Mucosa of descending colon (tissue), 3 donors: ENCODE measurements at regions not wholly inside any gene's neighbourhood (a gene's known extent, or its start where the extent isn't known, plus 50 kb on each side); places are given as distances from the start of the nearest gene placed in this dataset.
"Not testable (repeated sequence)": the region's sequence is repeated elsewhere in the genome, so short reads cannot be mapped to it uniquely, and the experiment has no call there.

Source experiments
- ATAC-seq: fragments of 200-7000 bp; cut with Tn5 transposase; one replicate; pipeline ENCODE4 v1.9.1; 2020; ENCODE audit warnings: mild to moderate bottlenecking, moderate library complexity
- DNase-seq, 3 donors: peaks; one replicate each; pipeline ENCODE4 v3.0.0-alpha.2; 2020
- H3K36me3 ChIP-seq: fragments of 200-600 bp; one replicate; pipeline ENCODE4 v1.8.0; 2021; ENCODE audit warnings: low read depth, mild to moderate bottlenecking
- H3K4me1 ChIP-seq: fragments of 200-600 bp; one replicate; pipeline ENCODE4 v1.8.0; 2021; ENCODE audit warnings: low read depth, mild to moderate bottlenecking
- H3K4me3 ChIP-seq: fragments of 200-600 bp; one replicate; pipeline ENCODE4 v1.8.0; 2021; ENCODE audit warnings: mild to moderate bottlenecking
- H3K9me3 ChIP-seq: fragments of 200-600 bp; one replicate; pipeline ENCODE4 v1.8.0; 2021; ENCODE audit warnings: mild to moderate bottlenecking
- intact Hi-C, 2 donors: fragments of 100-400 bp; cut with DNase I in 1 of 2; cut with micrococcal nuclease in 1 of 2; formaldehyde crosslinking; loops; one replicate each; pipeline versions ENCODE4 v1.11.0 to v1.11.1; 2022; cut with DNase I, micrococcal nuclease
- TF ChIP-seq, protein P1 (sequence below): fragments of 200-600 bp; IDR thresholded peaks from one replicate; pipeline ENCODE4 v1.8.0; 2022; ENCODE audit warnings: antibody characterized with exemption, mild to moderate bottlenecking
- donor health status: DM: no; HTN: no; CAD: no; lungs with moderate emphysema.
- donor health status: DM: no; HTN: no; CAD: no.
- donor health status: DM: no; HTN: yes; CAD: no.

- Histone ChIP-seq H3K36me3 (no peaks in the 10 kb centered on the region), H3K9me3 (no peaks in the 10 kb centered on the region), H3K4me3 (no peak overlapping the region), H3K4me1 (no peaks in the 10 kb centered on the region)
- TF ChIP-seq, protein P1, sequence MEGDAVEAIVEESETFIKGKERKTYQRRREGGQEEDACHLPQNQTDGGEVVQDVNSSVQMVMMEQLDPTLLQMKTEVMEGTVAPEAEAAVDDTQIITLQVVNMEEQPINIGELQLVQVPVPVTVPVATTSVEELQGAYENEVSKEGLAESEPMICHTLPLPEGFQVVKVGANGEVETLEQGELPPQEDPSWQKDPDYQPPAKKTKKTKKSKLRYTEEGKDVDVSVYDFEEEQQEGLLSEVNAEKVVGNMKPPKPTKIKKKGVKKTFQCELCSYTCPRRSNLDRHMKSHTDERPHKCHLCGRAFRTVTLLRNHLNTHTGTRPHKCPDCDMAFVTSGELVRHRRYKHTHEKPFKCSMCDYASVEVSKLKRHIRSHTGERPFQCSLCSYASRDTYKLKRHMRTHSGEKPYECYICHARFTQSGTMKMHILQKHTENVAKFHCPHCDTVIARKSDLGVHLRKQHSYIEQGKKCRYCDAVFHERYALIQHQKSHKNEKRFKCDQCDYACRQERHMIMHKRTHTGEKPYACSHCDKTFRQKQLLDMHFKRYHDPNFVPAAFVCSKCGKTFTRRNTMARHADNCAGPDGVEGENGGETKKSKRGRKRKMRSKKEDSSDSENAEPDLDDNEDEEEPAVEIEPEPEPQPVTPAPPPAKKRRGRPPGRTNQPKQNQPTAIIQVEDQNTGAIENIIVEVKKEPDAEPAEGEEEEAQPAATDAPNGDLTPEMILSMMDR = no peak
- DNase-seq (no peak), ATAC-seq (no peak)
- intact Hi-C loops = no loop called here
Observed at GRCh38 chr14:71247106-71247505, 339.8 kb downstream of the PCNX1 start.

GRCh38 chr14:71248194-71248593, 340.9 kb downstream of the PCNX1 start:
- H3K9me3 ChIP-seq = no peaks in the 10 kb centered on the region
- ATAC-seq = no peak
- H3K4me1 ChIP-seq = no peaks in the 10 kb centered on the region
- no peaks in the 10 kb centered on the region for H3K36me3 ChIP-seq
- H3K4me3 ChIP-seq = no peak overlapping the region
- intact Hi-C loops = no loop called here
- no peak for DNase-seq
- TF ChIP-seq, protein P1 = no peak

DNA sequence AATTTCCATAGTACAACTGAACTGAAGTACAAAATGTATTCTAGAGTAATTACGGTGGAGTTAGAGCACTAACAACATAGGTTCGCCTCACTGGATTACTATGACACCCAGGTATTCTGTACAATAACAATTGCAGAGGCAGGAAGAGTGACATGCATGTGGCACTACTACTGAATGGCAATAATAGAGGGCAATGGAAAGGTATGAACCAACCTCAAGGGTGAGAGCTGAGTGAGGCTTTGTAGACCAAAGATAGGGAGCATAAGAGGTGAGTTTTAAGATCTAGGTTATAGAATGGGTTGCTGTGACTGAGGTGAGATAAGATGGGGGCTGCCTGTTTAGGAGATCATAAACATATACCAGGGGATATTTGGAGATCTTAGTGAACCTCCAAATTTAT, 343.1 kb downstream of the PCNX1 start:
- ATAC-seq = no peak
- no peak for DNase-seq
- H3K36me3 ChIP-seq = no peaks in the 10 kb centered on the region
- H3K4me3 ChIP-seq = no peak overlapping the region
- TF ChIP-seq, protein P1 = no peak
- H3K9me3 ChIP-seq = no peaks in the 10 kb centered on the region
- H3K4me1 ChIP-seq = no peaks in the 10 kb centered on the region
- intact Hi-C loops = no loop called here

DNA sequence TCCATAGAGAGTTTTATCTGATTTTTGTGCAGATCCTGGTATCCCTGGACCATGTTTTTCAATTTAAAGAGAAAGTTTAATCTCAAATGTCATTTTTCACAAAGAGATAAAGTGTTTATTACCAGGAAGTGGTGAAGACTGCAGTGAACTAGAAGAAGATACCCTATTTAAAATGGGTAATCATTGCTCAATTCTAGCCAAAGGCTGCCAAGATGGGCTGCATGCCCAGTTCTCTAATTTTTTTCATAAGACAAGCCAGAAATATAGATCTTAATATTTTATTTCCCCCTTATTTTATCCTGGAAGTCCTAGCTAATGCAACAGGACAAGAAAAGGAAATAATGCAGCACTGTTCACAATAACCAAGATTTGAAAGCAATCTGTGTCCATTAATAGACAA, 343.5 kb downstream of the PCNX1 start:
- TF ChIP-seq, protein P1 = no peak

DNA sequence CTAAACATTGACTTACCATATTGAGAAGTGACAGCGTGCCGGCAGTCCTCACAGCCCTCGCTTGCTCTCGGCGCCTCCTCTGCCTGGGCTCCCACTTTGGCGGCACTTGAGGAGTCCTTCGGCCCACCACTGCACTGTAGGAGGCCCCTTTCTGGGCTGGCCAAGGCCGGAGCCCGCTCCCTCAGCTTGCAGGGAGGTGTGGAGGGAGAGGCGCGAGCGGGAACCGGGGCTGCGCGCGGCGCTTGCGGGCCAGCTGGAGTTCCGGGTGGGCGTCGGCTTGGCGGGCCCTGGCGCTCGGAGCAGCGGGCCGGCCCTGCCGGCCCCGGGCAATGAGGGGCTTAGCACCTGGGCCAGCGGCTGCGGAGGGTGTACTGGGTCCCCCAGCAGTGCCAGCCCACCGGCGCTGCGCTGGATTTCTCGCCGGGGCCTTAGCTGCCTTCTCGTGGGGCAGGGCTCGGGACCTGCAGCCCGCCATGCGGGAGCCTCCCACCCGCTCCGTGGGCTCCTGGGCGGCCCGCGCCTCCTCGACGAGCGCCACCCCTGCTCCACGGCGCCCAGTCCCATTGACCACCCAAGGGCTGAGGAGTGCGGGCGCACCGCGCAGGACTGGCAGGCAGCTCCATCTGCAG, 346.9 kb downstream of the PCNX1 start:
- H3K36me3 ChIP-seq, ATAC-seq, H3K4me3 ChIP-seq, intact Hi-C loops, H3K4me1 ChIP-seq, DNase-seq: not testable (repeated sequence)
- peaks cover 13% of the 10 kb centered on the region for H3K9me3 ChIP-seq

More for the DNA sequence above, 343.5 kb downstream of the PCNX1 start:
- Histone ChIP-seq H3K4me3 (no peak overlapping the region), H3K36me3 (no peaks in the 10 kb centered on the region), H3K9me3 (no peaks in the 10 kb centered on the region), H3K4me1 (no peaks in the 10 kb centered on the region)
- no peak for ATAC-seq
- no peak for DNase-seq
- intact Hi-C loops = no loop called here

GRCh38 chr14:71261206-71261605, 353.9 kb downstream of the PCNX1 start:
- ATAC-seq (no peak), DNase-seq (no peak)
- intact Hi-C loops = no loop called here
- TF ChIP-seq, protein P1 = no peak
- peaks cover 18% of the 10 kb centered on the region for H3K9me3 ChIP-seq
- no peak overlapping the region for H3K4me3 ChIP-seq
- H3K4me1 ChIP-seq = no peaks in the 10 kb centered on the region
- H3K36me3 ChIP-seq = no peaks in the 10 kb centered on the region
